Endothelial cell of umbilical vein (primary cell): ENCODE measurements at regions not wholly inside any gene's neighbourhood (a gene's known extent, or its start where the extent isn't known, plus 50 kb on each side); places are given as distances from the start of the nearest gene placed in this dataset.

Experiments used
- EZH2 ChIP-seq: IDR thresholded peaks from 2 replicates; pipeline ENCODE4 v1.6.1; 2012; ENCODE audit warnings: borderline replicate concordance, low read depth, mild to moderate bottlenecking, moderate library complexity, low read length, inconsistent platforms; ENCODE audit not compliant: severe bottlenecking
- FOS ChIP-seq: IDR thresholded peaks from 2 replicates; pipeline ENCODE4 v1.6.1; 2011; ENCODE audit warnings: mild to moderate bottlenecking, low read length, moderate library complexity, borderline replicate concordance; ENCODE audit not compliant: insufficient read depth
- GATA2 ChIP-seq: IDR thresholded peaks from 2 replicates; pipeline ENCODE4 v1.7.0; 2011; ENCODE audit warnings: low read depth, mild to moderate bottlenecking, moderate library complexity, mixed read lengths, low read length; ENCODE audit not compliant: insufficient read length, insufficient read depth
- JUN ChIP-seq: IDR thresholded peaks from 2 replicates; pipeline ENCODE4 v1.6.1; 2011; ENCODE audit warnings: borderline replicate concordance, low read depth; ENCODE audit not compliant: insufficient read length, insufficient read depth
- MYC ChIP-seq: IDR thresholded peaks from one replicate; pipeline ENCODE4 v1.6.1; 2011; ENCODE audit warnings: mild to moderate bottlenecking, low read depth, low read length
- POLR2A ChIP-seq: IDR thresholded peaks from 2 replicates; pipeline ENCODE4 v1.6.1; 2012; ENCODE audit warnings: low read depth, mild to moderate bottlenecking, control low read depth, low read length
- POLR2AphosphoS5 ChIP-seq: IDR thresholded peaks from 2 replicates; pipeline ENCODE4 v1.6.1; 2012; ENCODE audit warnings: low read depth, mild to moderate bottlenecking, control low read depth, low read length, moderate library complexity; ENCODE audit not compliant: insufficient read depth
- TF ChIP-seq, protein P1 (sequence below), 2 donors: IDR thresholded peaks; 1 replicate in 1 of 2; 2 replicates in 1 of 2; pipeline ENCODE4 v1.5.1; 2011; ENCODE audit warnings: low read length in 2 of 2, mild to moderate bottlenecking in 2 of 2, moderate library complexity in 2 of 2, control low read depth in 1 of 2, inconsistent platforms in 1 of 2, low read depth in 1 of 2; ENCODE audit not compliant: insufficient read depth in 1 of 2; ENCODE audit errors: extremely low read depth in 1 of 2
- TF ChIP-seq, protein P2 (sequence below): IDR thresholded peaks from 2 replicates; pipeline ENCODE4 v1.6.1; 2011; ENCODE audit not compliant: insufficient read depth, insufficient read length

DNA sequence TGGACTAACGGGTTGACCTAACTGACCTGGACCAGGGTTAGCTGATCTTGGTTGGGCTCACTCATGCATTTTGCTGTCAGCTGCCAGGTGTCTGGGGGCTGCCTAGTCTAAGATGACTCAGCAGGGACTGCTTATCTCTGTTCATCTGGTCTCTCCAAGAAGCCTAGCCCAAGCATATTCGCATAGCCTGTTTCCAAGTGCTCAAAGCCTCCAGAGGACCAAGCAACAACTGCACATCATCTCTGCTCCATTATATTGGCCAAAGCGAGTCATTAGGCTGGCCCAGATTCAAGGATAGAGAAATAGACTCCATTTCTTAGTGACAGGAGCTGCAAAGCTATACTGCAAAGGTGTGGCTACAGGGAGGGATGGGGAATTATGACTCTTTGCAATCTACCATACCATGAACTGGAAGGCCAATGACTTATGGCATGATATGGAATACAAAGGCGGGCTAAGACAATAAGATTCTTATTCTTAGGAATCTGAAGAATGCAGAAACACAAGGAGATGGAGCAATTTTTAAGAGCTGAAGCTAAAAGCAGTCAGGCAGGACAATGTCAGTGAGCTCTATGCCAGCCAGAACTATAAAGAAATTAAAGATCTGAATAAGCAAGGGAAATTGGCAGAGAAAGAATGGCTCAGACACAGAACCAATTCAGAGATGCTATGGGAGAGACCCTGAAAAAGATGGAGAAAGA, 194.6 kb upstream of the FSCB start:
- TF ChIP-seq POLR2AphosphoS5 (no peak), EZH2 (no peak), POLR2A (no peak), JUN (no peak), FOS (no peak), GATA2 (no peak), MYC (no peak)
- TF ChIP-seq, protein P1, sequence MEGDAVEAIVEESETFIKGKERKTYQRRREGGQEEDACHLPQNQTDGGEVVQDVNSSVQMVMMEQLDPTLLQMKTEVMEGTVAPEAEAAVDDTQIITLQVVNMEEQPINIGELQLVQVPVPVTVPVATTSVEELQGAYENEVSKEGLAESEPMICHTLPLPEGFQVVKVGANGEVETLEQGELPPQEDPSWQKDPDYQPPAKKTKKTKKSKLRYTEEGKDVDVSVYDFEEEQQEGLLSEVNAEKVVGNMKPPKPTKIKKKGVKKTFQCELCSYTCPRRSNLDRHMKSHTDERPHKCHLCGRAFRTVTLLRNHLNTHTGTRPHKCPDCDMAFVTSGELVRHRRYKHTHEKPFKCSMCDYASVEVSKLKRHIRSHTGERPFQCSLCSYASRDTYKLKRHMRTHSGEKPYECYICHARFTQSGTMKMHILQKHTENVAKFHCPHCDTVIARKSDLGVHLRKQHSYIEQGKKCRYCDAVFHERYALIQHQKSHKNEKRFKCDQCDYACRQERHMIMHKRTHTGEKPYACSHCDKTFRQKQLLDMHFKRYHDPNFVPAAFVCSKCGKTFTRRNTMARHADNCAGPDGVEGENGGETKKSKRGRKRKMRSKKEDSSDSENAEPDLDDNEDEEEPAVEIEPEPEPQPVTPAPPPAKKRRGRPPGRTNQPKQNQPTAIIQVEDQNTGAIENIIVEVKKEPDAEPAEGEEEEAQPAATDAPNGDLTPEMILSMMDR (IDR thresholded peaks at IDR 0.05; ENCODE audit: extremely low read depth in 1 of 2, insufficient read depth in 1 of 2, low read depth in 1 of 2, low read length in 2 of 2) = no peak
- TF ChIP-seq, protein P2, sequence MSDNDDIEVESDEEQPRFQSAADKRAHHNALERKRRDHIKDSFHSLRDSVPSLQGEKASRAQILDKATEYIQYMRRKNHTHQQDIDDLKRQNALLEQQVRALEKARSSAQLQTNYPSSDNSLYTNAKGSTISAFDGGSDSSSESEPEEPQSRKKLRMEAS = no peak
